Vagina (tissue), 2 donors: ENCODE measurements at regions not wholly inside any gene's neighbourhood (a gene's known extent, or its start where the extent isn't known, plus 50 kb on each side); places are given as distances from the start of the nearest gene placed in this dataset.

Experiments
- POLR2AphosphoS5 ChIP-seq, 2 donors: sonication (generic); formaldehyde crosslinking; IDR thresholded peaks; one replicate each; pipeline ENCODE4 v1.9.0; 2017; ENCODE audit warnings: antibody characterized with exemption in 2 of 2, mild to moderate bottlenecking in 2 of 2, low read depth in 1 of 2; ENCODE audit not compliant: insufficient read depth in 1 of 2
- TF ChIP-seq, protein P1 (sequence below), 3 experiments: fragments of 450-650 bp in 2 of 3; fragments of 200-600 bp in 1 of 3; sonication (generic) in 1 of 3; IDR thresholded peaks; one replicate each; pipeline ENCODE4 v1.5.1; 2017 to 2019; ENCODE audit warnings: antibody characterized with exemption in 3 of 3, mild to moderate bottlenecking in 2 of 3, moderate library complexity in 2 of 3

DNA sequence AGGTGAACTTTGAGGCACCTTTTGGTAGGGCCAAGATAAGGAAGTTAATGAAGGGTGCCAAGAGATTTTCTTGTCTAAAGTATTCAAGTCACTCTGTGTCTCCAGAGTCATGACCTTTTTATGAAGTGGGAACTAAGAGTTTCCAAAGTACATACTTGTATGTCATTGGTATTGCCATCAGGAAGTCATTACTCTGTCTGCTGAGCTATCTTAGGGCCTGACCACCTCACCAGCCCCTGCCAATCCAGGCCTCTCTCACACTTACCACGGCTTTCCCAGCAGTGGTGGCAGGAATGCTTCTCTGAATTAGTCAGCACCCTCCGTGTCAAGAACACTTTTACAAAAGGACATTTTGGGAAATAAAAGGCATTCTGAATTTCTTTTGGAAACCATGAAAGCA, 192.8 kb upstream of the MTNR1B start:
- TF ChIP-seq, protein P1, sequence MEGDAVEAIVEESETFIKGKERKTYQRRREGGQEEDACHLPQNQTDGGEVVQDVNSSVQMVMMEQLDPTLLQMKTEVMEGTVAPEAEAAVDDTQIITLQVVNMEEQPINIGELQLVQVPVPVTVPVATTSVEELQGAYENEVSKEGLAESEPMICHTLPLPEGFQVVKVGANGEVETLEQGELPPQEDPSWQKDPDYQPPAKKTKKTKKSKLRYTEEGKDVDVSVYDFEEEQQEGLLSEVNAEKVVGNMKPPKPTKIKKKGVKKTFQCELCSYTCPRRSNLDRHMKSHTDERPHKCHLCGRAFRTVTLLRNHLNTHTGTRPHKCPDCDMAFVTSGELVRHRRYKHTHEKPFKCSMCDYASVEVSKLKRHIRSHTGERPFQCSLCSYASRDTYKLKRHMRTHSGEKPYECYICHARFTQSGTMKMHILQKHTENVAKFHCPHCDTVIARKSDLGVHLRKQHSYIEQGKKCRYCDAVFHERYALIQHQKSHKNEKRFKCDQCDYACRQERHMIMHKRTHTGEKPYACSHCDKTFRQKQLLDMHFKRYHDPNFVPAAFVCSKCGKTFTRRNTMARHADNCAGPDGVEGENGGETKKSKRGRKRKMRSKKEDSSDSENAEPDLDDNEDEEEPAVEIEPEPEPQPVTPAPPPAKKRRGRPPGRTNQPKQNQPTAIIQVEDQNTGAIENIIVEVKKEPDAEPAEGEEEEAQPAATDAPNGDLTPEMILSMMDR (IDR thresholded peaks at IDR 0.05) = no peak
- no peak for TF ChIP-seq POLR2AphosphoS5 (IDR thresholded peaks at IDR 0.05; ENCODE audit: insufficient read depth in 1 of 2, low read depth in 1 of 2)
